Panc1 (cell line): ENCODE measurements at regions not wholly inside any gene's neighbourhood (a gene's known extent, or its start where the extent isn't known, plus 50 kb on each side); places are given as distances from the start of the nearest gene placed in this dataset.

Experiments used
- CTCF ChIP-seq: fragments of 450-650 bp; IDR thresholded peaks from 2 replicates; pipeline ENCODE4 v1.5.1; 2017; ENCODE audit warnings: mild to moderate bottlenecking
- POLR2AphosphoS5 ChIP-seq: IDR thresholded peaks from 2 replicates; pipeline ENCODE4 v1.6.1; 2012; ENCODE audit warnings: mild to moderate bottlenecking, low read depth, low read length, moderate library complexity

GRCh38 chr3:19012846-19013245 lies 135.5 kb upstream of the KCNH8 start:
- no peak for TF ChIP-seq CTCF
- no peak for TF ChIP-seq POLR2AphosphoS5
